HepG2 (cell line): ENCODE measurements at regions not wholly inside any gene's neighbourhood (a gene's known extent, or its start where the extent isn't known, plus 50 kb on each side); places are given as distances from the start of the nearest gene placed in this dataset.
"Not testable (repeated sequence)": the region's sequence is repeated elsewhere in the genome, so short reads cannot be mapped to it uniquely, and the experiment has no call there.

Source experiments
- ATAC-seq: fragments of 200-7000 bp; cut with Tn5 transposase; 3 replicates; pipeline ENCODE4 v1.9.1; 2020; ENCODE audit warnings: mild to moderate bottlenecking, moderate library complexity
- BruUV-seq: library from RNA; stranded (reverse); fragments of 400-500 nt; replicated peaks from 2 replicates; lab custom pipeline; 2021; lab: Mats Ljungman, UMichigan
- CTCF ChIA-PET: fragments of 300-600 bp; formaldehyde crosslinking; extraction: SDS; loops from one replicate; lab custom pipeline; 2021; ENCODE audit warnings: low total read pairs, inconsistent platforms, low intra/inter-chr PET ratio; lab: Yijun Ruan, JAX
- POLR2A ChIA-PET: fragments of 350-600 bp; sonication (Branson Sonifier 250); formaldehyde crosslinking; loops from one replicate; lab custom pipeline; 2020; ENCODE audit warnings: antibody characterized with exemption, inconsistent platforms; lab: Yijun Ruan, JAX
- DNase-seq: peaks from one replicate; pipeline ENCODE4 v3.0.0-alpha.2; 2015; ENCODE audit warnings: low spot score
- FAIRE-seq: peaks from 3 replicates; lab custom pipeline; 2011; peaks lifted over from hg19 to GRCh38; lab: Jason Lieb, UNC
- H2AFZ ChIP-seq: one replicate; pipeline ENCODE4 v1.6.1; 2011; ENCODE audit warnings: low read length, inconsistent platforms
- H3K27ac ChIP-seq: fragments of 300-600 bp; 3 replicates; pipeline ENCODE4 v1.8.0; 2011; ENCODE audit warnings: mixed run types, mild to moderate bottlenecking, mixed read lengths, low read length, inconsistent platforms; ENCODE audit not compliant: insufficient read depth; ENCODE audit errors: extremely low read length
- H3K27me3 ChIP-seq, 2 experiments: fragments of 200-600 bp in 1 of 2; 2 replicates in 1 of 2; 3 replicates in 1 of 2; pipeline versions ENCODE4 v1.6.0 to v1.8.0; 2011; ENCODE audit warnings: low read length in 2 of 2, mild to moderate bottlenecking in 2 of 2, moderate library complexity in 2 of 2, inconsistent platforms in 1 of 2; ENCODE audit not compliant: insufficient read depth in 2 of 2, control insufficient read depth in 1 of 2
- H3K36me3 ChIP-seq, 2 experiments: fragments of 200-600 bp in 1 of 2; replicated peaks in 1 of 2; 2 replicates in 1 of 2; 3 replicates in 1 of 2; pipeline versions ENCODE4 v1.5.1 to v1.8.0; 2011; ENCODE audit warnings: low read length in 2 of 2, inconsistent platforms in 1 of 2; ENCODE audit not compliant: insufficient read depth in 2 of 2, control insufficient read depth in 1 of 2
- H3K4me1 ChIP-seq: 2 replicates; pipeline ENCODE4 v1.5.1; 2012; ENCODE audit warnings: low read length, inconsistent platforms; ENCODE audit not compliant: insufficient read depth
- H3K4me2 ChIP-seq: 2 replicates; pipeline ENCODE4 v1.6.0; 2011; ENCODE audit warnings: low read depth, low read length, inconsistent platforms
- H3K4me3 ChIP-seq, 3 experiments: fragments of 200-600 bp in 1 of 3; sonication (generic), shearing (Covaris generic) in 1 of 3; replicated peaks in 1 of 3; 2 replicates each; pipeline ENCODE4 v1.5.1; 2011 to 2016; ENCODE audit warnings: low read length in 3 of 3, inconsistent platforms in 2 of 3, low read depth in 2 of 3, mild to moderate bottlenecking in 2 of 3, control low read depth in 1 of 3, mixed read lengths in 1 of 3; ENCODE audit not compliant: insufficient read depth in 1 of 3
- H3K79me2 ChIP-seq: one replicate; pipeline ENCODE4 v1.6.1; 2011; ENCODE audit warnings: low read length, inconsistent platforms; ENCODE audit not compliant: insufficient read depth
- H3K9ac ChIP-seq: 2 replicates; pipeline ENCODE4 v1.6.0; 2011; ENCODE audit warnings: mild to moderate bottlenecking, low read depth, low read length, inconsistent platforms; ENCODE audit not compliant: insufficient read depth
- H3K9me3 ChIP-seq: 2 replicates; pipeline ENCODE4 v1.5.1; 2012; ENCODE audit warnings: mild to moderate bottlenecking, low read length
- H4K20me1 ChIP-seq: 2 replicates; pipeline ENCODE4 v1.6.0; 2011; ENCODE audit warnings: inconsistent platforms, mild to moderate bottlenecking, low read length, moderate library complexity; ENCODE audit not compliant: insufficient read depth
- KDM5B ChIP-seq: sonication (generic); formaldehyde crosslinking; IDR thresholded peaks from 2 replicates; pipeline ENCODE4 v1.4.0; 2020; ENCODE audit warnings: missing genetic modification reagents, mild to moderate bottlenecking, borderline replicate concordance
- WGBS: methylation state at CpG from one replicate; pipeline ENCODE4 v1.1.6; 2017; ENCODE audit warnings: low lambda C conversion rate; 5-methylcytosine and 5-hydroxymethylcytosine counted together
- in situ Hi-C: cut with HindIII; loops from 2 replicates; pipeline ENCODE4 v1.10.0; 2017; ENCODE audit warnings: low pct_unique_long_range_greater_than_20kb; ENCODE audit not compliant: extremely low pct_ligation_motif_present
- intact Hi-C: fragments of 100-400 bp; cut with micrococcal nuclease; formaldehyde crosslinking; loops from one replicate; pipeline ENCODE4 v1.10.0; 2022; ENCODE audit not compliant: unreplicated experiment

GRCh38 chr13:111058796-111059506 lies 56.2 kb upstream of the ARHGEF7 start:
- no peaks in the 10 kb centered on the region for H3K9me3 ChIP-seq
- no peaks in the 10 kb centered on the region for H3K36me3 ChIP-seq
- BruUV-seq, result no TSS peak
- in situ Hi-C loops, result no loop called here
- no peak overlapping the region for H3K27ac ChIP-seq
- no peaks in the 10 kb centered on the region for H3K4me1 ChIP-seq
- CTCF ChIA-PET, result no interaction called here
- WGBS, result 13% methylated on average over 4 of the region's 5 CpGs
- POLR2A ChIA-PET, result no interaction called here
- no peak overlapping the region for H3K4me2 ChIP-seq
- H3K9ac ChIP-seq, result no peak overlapping the region
- TF ChIP-seq KDM5B, result no peak
- FAIRE-seq (no peak), ATAC-seq (no peak), DNase-seq (no peak)
- no peak overlapping the region for H3K4me3 ChIP-seq
- no peaks in the 10 kb centered on the region for H4K20me1 ChIP-seq
- H2AFZ ChIP-seq, result no peak overlapping the region
- H3K79me2 ChIP-seq, result no peaks in the 10 kb centered on the region
- peaks cover 2 to 7% of the 10 kb centered on the region in 2 experiments; a peak in 3 of 5 replicates for H3K27me3 ChIP-seq
- intact Hi-C loops, result no loop called here

GRCh38 chr13:111058339-111058738 lies 56.8 kb upstream of the ARHGEF7 start:
- in situ Hi-C loops, FAIRE-seq, H3K79me2 ChIP-seq, DNase-seq, H4K20me1 ChIP-seq, H3K9ac ChIP-seq, ATAC-seq, H3K4me3 ChIP-seq, H3K9me3 ChIP-seq, H3K4me1 ChIP-seq, H3K27ac ChIP-seq, BruUV-seq, CTCF ChIA-PET, H3K36me3 ChIP-seq, H2AFZ ChIP-seq, H3K4me2 ChIP-seq, H3K27me3 ChIP-seq, POLR2A ChIA-PET, intact Hi-C loops: not testable (repeated sequence)
